Panc1 (cell line): ENCODE measurements at regions not wholly inside any gene's neighbourhood (a gene's known extent, or its start where the extent isn't known, plus 50 kb on each side); places are given as distances from the start of the nearest gene placed in this dataset.

Experiments used
- CTCF ChIP-seq: fragments of 450-650 bp; IDR thresholded peaks from 2 replicates; pipeline ENCODE4 v1.5.1; 2017; ENCODE audit warnings: mild to moderate bottlenecking
- POLR2AphosphoS5 ChIP-seq: IDR thresholded peaks from 2 replicates; pipeline ENCODE4 v1.6.1; 2012; ENCODE audit warnings: mild to moderate bottlenecking, low read depth, low read length, moderate library complexity
- REST ChIP-seq, 2 experiments: IDR thresholded peaks; 2 replicates each; pipeline ENCODE4 v1.6.1; 2011 to 2012; ENCODE audit warnings: low read depth in 2 of 2, control low read depth in 1 of 2, low read length in 1 of 2, mild to moderate bottlenecking in 1 of 2, moderate library complexity in 1 of 2; ENCODE audit not compliant: insufficient read depth in 1 of 2
- TCF7L2 ChIP-seq: IDR thresholded peaks from 2 replicates; pipeline ENCODE4 v1.6.1; 2011; ENCODE audit warnings: mild to moderate bottlenecking, low read depth, low read length, inconsistent platforms

GRCh38 chr2:128498086-128498485 is 179.4 kb upstream of the HS6ST1 start:
- TF ChIP-seq POLR2AphosphoS5: no peak
- TF ChIP-seq CTCF: no peak
- TF ChIP-seq TCF7L2: no peak
- no peak for TF ChIP-seq REST (IDR thresholded peaks at IDR 0.05; ENCODE audit: insufficient read depth in 1 of 2, low read depth in 2 of 2, low read length in 1 of 2)
